IMR-90 (cell line): ENCODE measurements at regions not wholly inside any gene's neighbourhood (a gene's known extent, or its start where the extent isn't known, plus 50 kb on each side); places are given as distances from the start of the nearest gene placed in this dataset.

Experiments
- ATAC-seq: fragments of 200-7000 bp; cut with Tn5 transposase; 2 replicates; pipeline ENCODE4 v1.9.1; 2020; ENCODE audit warnings: low read depth, mild to moderate bottlenecking, moderate library complexity
- BruUV-seq: library from RNA; stranded (reverse); fragments of 400-500 nt; replicated peaks from 2 replicates; lab custom pipeline; 2021; lab: Mats Ljungman, UMichigan
- CTCF ChIA-PET: fragments of 300-600 bp; formaldehyde crosslinking; extraction: SDS; loops from one replicate; lab custom pipeline; 2021; ENCODE audit warnings: antibody characterized with exemption; lab: Yijun Ruan, JAX
- POLR2A ChIA-PET: fragments of 300-600 bp; sonication (Branson Sonifier 250); formaldehyde crosslinking; loops from one replicate; lab custom pipeline; 2022; ENCODE audit warnings: antibody characterized with exemption; ENCODE audit not compliant: unreplicated experiment; lab: Charles Lee
- DNase-seq: peaks from one replicate; pipeline ENCODE4 v3.0.0; 2013
- H2AFZ ChIP-seq: replicated peaks from 2 replicates; pipeline ENCODE3; 2013; ENCODE audit warnings: low read length, mild to moderate bottlenecking; ENCODE audit not compliant: poor library complexity
- H2AK5ac ChIP-seq: 2 replicates; pipeline ENCODE4 v1.6.1; 2013; ENCODE audit warnings: low read depth, low read length, inconsistent platforms
- H2AK9ac ChIP-seq: replicated peaks from 2 replicates; pipeline ENCODE3; 2013; ENCODE audit warnings: mild to moderate bottlenecking, low read depth, low read length, moderate library complexity; ENCODE audit not compliant: poor library complexity
- H2BK120ac ChIP-seq: 2 replicates; pipeline ENCODE4 v1.6.1; 2013; ENCODE audit warnings: low read depth, low read length, inconsistent platforms
- H2BK15ac ChIP-seq: 3 replicates; pipeline ENCODE4 v1.6.1; 2013; ENCODE audit warnings: low read depth, low read length, inconsistent platforms
- H2BK20ac ChIP-seq: 2 replicates; pipeline ENCODE4 v1.6.1; 2013; ENCODE audit warnings: low read depth, mild to moderate bottlenecking, inconsistent platforms, low read length, moderate library complexity
- H2BK5ac ChIP-seq: 2 replicates; pipeline ENCODE4 v1.6.1; 2013; ENCODE audit warnings: mild to moderate bottlenecking, low read depth, low read length, inconsistent platforms; ENCODE audit not compliant: poor library complexity, severe bottlenecking
- H3K14ac ChIP-seq: replicated peaks from 2 replicates; pipeline ENCODE4 v1.6.1; 2013; ENCODE audit warnings: low read depth, low read length, inconsistent platforms
- H3K18ac ChIP-seq: 2 replicates; pipeline ENCODE4 v1.6.1; 2013; ENCODE audit warnings: low read depth, low read length, control low read depth
- H3K23ac ChIP-seq: 2 replicates; pipeline ENCODE4 v1.6.1; 2013; ENCODE audit warnings: low read depth, low read length, inconsistent platforms
- H3K27ac ChIP-seq: 2 replicates; pipeline ENCODE4 v1.5.1; 2013; ENCODE audit warnings: mild to moderate bottlenecking, control low read depth, low read length; ENCODE audit not compliant: insufficient read depth
- H3K27me3 ChIP-seq: 2 replicates; pipeline ENCODE4 v1.6.1; 2013; ENCODE audit warnings: low read length; ENCODE audit not compliant: control insufficient read depth, insufficient read depth
- H3K36me3 ChIP-seq: 2 replicates; pipeline ENCODE4 v1.6.1; 2013; ENCODE audit warnings: low read length, mixed read lengths; ENCODE audit not compliant: control insufficient read depth, insufficient read depth
- H3K4ac ChIP-seq: 2 replicates; pipeline ENCODE4 v1.6.1; 2013; ENCODE audit warnings: low read depth, low read length, inconsistent platforms
- H3K4me1 ChIP-seq: 2 replicates; pipeline ENCODE4 v1.6.1; 2013; ENCODE audit warnings: low read length, mixed read lengths; ENCODE audit not compliant: control insufficient read depth, insufficient read depth
- H3K4me2 ChIP-seq: 2 replicates; pipeline ENCODE4 v1.6.1; 2013; ENCODE audit warnings: low read depth, mild to moderate bottlenecking, control low read depth, low read length, moderate library complexity
- H3K4me3 ChIP-seq: 2 replicates; pipeline ENCODE4 v1.5.1; 2013; ENCODE audit warnings: low read depth, mild to moderate bottlenecking, control low read depth, low read length, moderate library complexity; ENCODE audit not compliant: insufficient read depth
- H3K56ac ChIP-seq: 2 replicates; pipeline ENCODE4 v1.6.1; 2013; ENCODE audit warnings: low read length, inconsistent platforms; ENCODE audit not compliant: insufficient read depth; ENCODE audit errors: extremely low read depth
- H3K79me1 ChIP-seq, 2 experiments: 2 replicates each; pipeline ENCODE4 v1.6.1; 2013; ENCODE audit warnings: low read length in 2 of 2, inconsistent platforms in 1 of 2, low read depth in 1 of 2
- H3K9ac ChIP-seq: 2 replicates; pipeline ENCODE4 v1.6.1; 2013; ENCODE audit warnings: low read depth, low read length, control low read depth
- H3K9me1 ChIP-seq: 2 replicates; pipeline ENCODE4 v1.6.1; 2013; ENCODE audit warnings: low read length, inconsistent platforms; ENCODE audit not compliant: insufficient read depth
- H3K9me3 ChIP-seq: 2 replicates; pipeline ENCODE4 v1.6.1; 2013; ENCODE audit warnings: low read length; ENCODE audit not compliant: control insufficient read depth, insufficient read depth
- H4K20me1 ChIP-seq: 2 replicates; pipeline ENCODE4 v1.6.1; 2013; ENCODE audit warnings: low read length, inconsistent platforms; ENCODE audit not compliant: insufficient read depth
- H4K5ac ChIP-seq: 2 replicates; pipeline ENCODE4 v1.6.1; 2013; ENCODE audit warnings: mild to moderate bottlenecking, low read depth, low read length, control low read depth
- H4K8ac ChIP-seq, 2 experiments: 2 replicates each; pipeline ENCODE4 v1.6.1; 2013; ENCODE audit warnings: low read depth in 2 of 2, low read length in 2 of 2, control low read depth in 1 of 2, inconsistent platforms in 1 of 2
- H4K91ac ChIP-seq: 2 replicates; pipeline ENCODE4 v1.6.1; 2013; ENCODE audit warnings: low read depth, low read length, inconsistent platforms; ENCODE audit not compliant: insufficient read depth
- BHLHE40 ChIP-seq: fragments of 150-350 bp; IDR thresholded peaks from 2 replicates; pipeline ENCODE4 v1.6.1; 2016; ENCODE audit warnings: mild to moderate bottlenecking, low read depth, low read length
- CEBPB ChIP-seq: IDR thresholded peaks from 2 replicates; pipeline ENCODE4 v1.6.1; 2012; ENCODE audit warnings: low read depth, low read length, improper control_type of control experiment
- CTCF ChIP-seq: conservative IDR thresholded peaks from 2 replicates; pipeline ENCODE4 v1.5.1; 2012; ENCODE audit warnings: mild to moderate bottlenecking, low read depth, low read length, improper control_type of control experiment
- FOS ChIP-seq: fragments of 150-350 bp; IDR thresholded peaks from 2 replicates; pipeline ENCODE4 v1.6.1; 2016; ENCODE audit warnings: low read depth, low read length
- MAZ ChIP-seq: IDR thresholded peaks from 2 replicates; pipeline ENCODE4 v1.6.1; 2012; ENCODE audit warnings: low read depth, mild to moderate bottlenecking, low read length, improper control_type of control experiment, moderate library complexity, borderline replicate concordance
- MXI1 ChIP-seq: IDR thresholded peaks from 2 replicates; pipeline ENCODE4 v1.6.1; 2012; ENCODE audit warnings: low read depth, mild to moderate bottlenecking, low read length, moderate library complexity, borderline replicate concordance
- NFE2L2 ChIP-seq: fragments of 150-350 bp; IDR thresholded peaks from 2 replicates; pipeline ENCODE4 v1.6.1; 2016; ENCODE audit warnings: low read depth, mild to moderate bottlenecking, low read length
- POLR2A ChIP-seq: IDR thresholded peaks from 2 replicates; pipeline ENCODE4 v1.6.1; 2012; ENCODE audit warnings: mild to moderate bottlenecking, low read depth, low read length
- RAD21 ChIP-seq: IDR thresholded peaks from 2 replicates; pipeline ENCODE4 v1.6.1; 2012; ENCODE audit warnings: low read length, improper control_type of control experiment
- SMC3 ChIP-seq: fragments of 150-350 bp; IDR thresholded peaks from 2 replicates; pipeline ENCODE4 v1.6.1; 2016; ENCODE audit warnings: low read depth, mild to moderate bottlenecking, antibody characterized with exemption, low read length, moderate library complexity
- USF2 ChIP-seq: fragments of 150-350 bp; IDR thresholded peaks from 2 replicates; pipeline ENCODE4 v1.6.1; 2017; ENCODE audit warnings: mild to moderate bottlenecking, antibody characterized with exemption, low read length, low read depth
- WGBS, 2 experiments: methylation state at CpG; one replicate each; pipeline versions ENCODE4 v1.1.5 to v1.1.7; 2013; ENCODE audit warnings: missing lambda C conversion rate in 2 of 2; ENCODE audit not compliant: insufficient read length in 1 of 2; ENCODE audit errors: extremely low coverage in 2 of 2; 5-methylcytosine and 5-hydroxymethylcytosine counted together
- dilution Hi-C: fragments of 300-500 bp; cut with HindIII; formaldehyde crosslinking; loops from one replicate; pipeline ENCODE4 v1.14.3; 2018; ENCODE audit warnings: low sequenced_read_pairs; ENCODE audit not compliant: unreplicated experiment
- in situ Hi-C: fragments of 300-500 bp; cut with MboI; formaldehyde crosslinking; loops from 3 replicates; pipeline ENCODE4 v1.14.3; 2019; ENCODE audit warnings: low sequenced_read_pairs, inconsistent platforms, mixed read lengths
- intact Hi-C: fragments of 100-400 bp; cut with micrococcal nuclease; formaldehyde crosslinking; loops from 2 replicates; pipeline ENCODE4 v1.10.0; 2022
- TF ChIP-seq, protein P1 (sequence below): fragments of 150-350 bp; IDR thresholded peaks from 2 replicates; pipeline ENCODE4 v1.6.1; 2016; ENCODE audit warnings: low read depth, mild to moderate bottlenecking, low read length, moderate library complexity, borderline replicate concordance

DNA sequence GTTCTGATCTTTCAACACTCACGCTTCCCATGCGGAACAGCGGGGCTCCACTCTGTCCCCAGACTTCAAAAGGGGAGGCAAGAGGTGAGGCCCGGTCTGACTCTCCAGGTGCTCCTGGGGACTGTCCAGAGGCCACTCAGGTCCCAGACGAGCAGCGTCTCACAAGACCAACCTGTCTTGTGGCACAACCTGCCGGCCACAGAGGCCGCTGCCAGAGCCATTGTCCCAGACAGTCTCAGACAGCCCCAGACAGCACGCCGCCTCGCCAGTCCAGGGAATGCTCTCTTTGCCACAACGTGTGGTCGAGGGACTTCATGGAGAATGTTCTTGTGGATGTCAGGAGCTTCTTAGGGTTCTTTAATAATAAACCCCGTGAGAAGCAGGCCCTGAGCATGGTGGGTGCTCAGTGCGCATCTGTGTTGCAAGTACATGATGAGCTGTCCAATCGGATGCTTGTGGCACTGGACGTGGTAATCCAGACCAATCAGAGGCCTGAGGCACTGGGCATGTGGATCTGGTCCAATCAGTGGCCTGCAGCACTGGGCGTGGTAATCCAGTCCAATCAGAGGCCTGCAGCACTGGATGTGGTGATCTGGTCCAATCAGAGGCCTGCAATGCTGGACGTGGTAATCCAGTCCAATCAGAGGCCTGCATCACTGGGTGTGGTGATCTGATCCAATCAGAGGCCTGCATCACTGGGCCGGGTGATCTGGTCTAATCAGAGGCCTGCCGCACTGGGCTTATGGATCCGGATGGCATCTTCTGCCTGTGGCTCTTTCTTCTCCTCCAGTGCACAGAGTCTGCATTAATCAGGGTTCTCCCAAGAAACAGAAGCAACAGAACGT, 76.4 kb downstream of the TMEM18 start:
- H3K27me3 ChIP-seq = no peaks in the 10 kb centered on the region
- POLR2A ChIA-PET = no interaction called here
- no peak overlapping the region for H2BK20ac ChIP-seq
- H3K36me3 ChIP-seq = no peaks in the 10 kb centered on the region
- H3K14ac ChIP-seq = no peak overlapping the region
- no peak overlapping the region for H3K4ac ChIP-seq
- CTCF ChIA-PET = no interaction called here
- H3K9me1 ChIP-seq = no peaks in the 10 kb centered on the region
- no peak overlapping the region for H4K8ac ChIP-seq
- no peaks in the 10 kb centered on the region for H3K4me1 ChIP-seq
- H3K9me3 ChIP-seq = peaks cover 39% of the 10 kb centered on the region
- no peak overlapping the region for H3K4me3 ChIP-seq
- H3K79me1 ChIP-seq = no peaks in the 10 kb centered on the region
- ATAC-seq (no peak), DNase-seq (no peak)
- H2BK5ac ChIP-seq = no peak overlapping the region
- no peak for TF ChIP-seq FOS
- no peak for TF ChIP-seq NFE2L2
- TF ChIP-seq MXI1 = no peak
- TF ChIP-seq SMC3 = no peak
- TF ChIP-seq, protein P1, sequence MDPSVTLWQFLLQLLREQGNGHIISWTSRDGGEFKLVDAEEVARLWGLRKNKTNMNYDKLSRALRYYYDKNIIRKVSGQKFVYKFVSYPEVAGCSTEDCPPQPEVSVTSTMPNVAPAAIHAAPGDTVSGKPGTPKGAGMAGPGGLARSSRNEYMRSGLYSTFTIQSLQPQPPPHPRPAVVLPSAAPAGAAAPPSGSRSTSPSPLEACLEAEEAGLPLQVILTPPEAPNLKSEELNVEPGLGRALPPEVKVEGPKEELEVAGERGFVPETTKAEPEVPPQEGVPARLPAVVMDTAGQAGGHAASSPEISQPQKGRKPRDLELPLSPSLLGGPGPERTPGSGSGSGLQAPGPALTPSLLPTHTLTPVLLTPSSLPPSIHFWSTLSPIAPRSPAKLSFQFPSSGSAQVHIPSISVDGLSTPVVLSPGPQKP = no peak
- no peak for TF ChIP-seq CEBPB
- no peak for TF ChIP-seq CTCF
- no peak for TF ChIP-seq RAD21
- TF ChIP-seq BHLHE40 = no peak
- no peak for TF ChIP-seq POLR2A
- no peak for TF ChIP-seq MAZ
- no peak for TF ChIP-seq USF2
- intact Hi-C loops = no loop called here
- H2AFZ ChIP-seq = no peak overlapping the region
- H2BK120ac ChIP-seq = no peak overlapping the region
- in situ Hi-C loops = no loop called here
- H4K20me1 ChIP-seq = no peaks in the 10 kb centered on the region
- H4K5ac ChIP-seq = no peak overlapping the region
- H3K56ac ChIP-seq = no peak overlapping the region
- WGBS, 2 experiments = 66% methylated on average over 14 of the region's 23 CpGs; no CpG with 5 or more reads in 1 of the 2 experiments
- H3K23ac ChIP-seq = no peak overlapping the region
- no peak overlapping the region for H3K18ac ChIP-seq
- no peak overlapping the region for H3K9ac ChIP-seq
- no peak overlapping the region for H4K91ac ChIP-seq
- no peak overlapping the region for H2AK9ac ChIP-seq
- H3K4me2 ChIP-seq = no peak overlapping the region
- H3K27ac ChIP-seq = no peak overlapping the region
- dilution Hi-C loops = no loop called here
- H2AK5ac ChIP-seq = no peak overlapping the region
- no TSS peak for BruUV-seq
- no peak overlapping the region for H2BK15ac ChIP-seq
